ENCODE measurements at regions not wholly inside any gene's neighbourhood (a gene's known extent, or its start where the extent isn't known, plus 50 kb on each side); places are given as distances from the start of the nearest gene placed in this dataset.

GRCh38 chr1:181327796-181328195 lies 155.5 kb upstream of the CACNA1E start:
- no peak for TF ChIP-seq CTCF (IDR thresholded peaks at IDR 0.05; ENCODE audit: insufficient read depth, low read depth, low read length)
- no peak for TF ChIP-seq EZH2 (IDR thresholded peaks at IDR 0.05; ENCODE audit: insufficient read depth, low read length)
